ENCODE measurements at regions not wholly inside any gene's neighbourhood (a gene's known extent, or its start where the extent isn't known, plus 50 kb on each side); places are given as distances from the start of the nearest gene placed in this dataset.
A peak's percentile ranks its signal among the peaks of the same experiment; 100 is the strongest.
"Not testable (repeated sequence)": the region's sequence is repeated elsewhere in the genome, so short reads cannot be mapped to it uniquely, and the experiment has no call there.

- no peak overlapping the region for H3K27ac Mint-ChIP-seq (ENCODE audit: unreplicated experiment)
- CTCF ChIA-PET = no interaction called here
- H3K4me1 Mint-ChIP-seq (ENCODE audit: low read depth, unreplicated experiment) = peaks cover 77% of the 10 kb centered on the region
- intact Hi-C loops (cut with micrococcal nuclease; ENCODE audit: unreplicated experiment) = no loop called here
- no peak for DNase-seq
- peaks cover 4% of the 10 kb centered on the region for H3K9me3 Mint-ChIP-seq (ENCODE audit: low read depth, unreplicated experiment)
- H3K4me3 Mint-ChIP-seq (ENCODE audit: low read depth, unreplicated experiment) = no peak overlapping the region
- TF ChIP-seq CTCF (IDR thresholded peaks at IDR 0.05; ENCODE audit: unreplicated experiment) = no peak
- H3K27me3 Mint-ChIP-seq (ENCODE audit: unreplicated experiment) = no peaks in the 10 kb centered on the region
- peaks cover 9% of the 10 kb centered on the region for H3K36me3 Mint-ChIP-seq (ENCODE audit: insufficient read depth, unreplicated experiment)
- no TSS peak for BruUV-seq (replicated peaks)
These were observed 940.6 kb downstream of the TTLL7 start for GRCh38 chr1:83058327-83058726.

DNA sequence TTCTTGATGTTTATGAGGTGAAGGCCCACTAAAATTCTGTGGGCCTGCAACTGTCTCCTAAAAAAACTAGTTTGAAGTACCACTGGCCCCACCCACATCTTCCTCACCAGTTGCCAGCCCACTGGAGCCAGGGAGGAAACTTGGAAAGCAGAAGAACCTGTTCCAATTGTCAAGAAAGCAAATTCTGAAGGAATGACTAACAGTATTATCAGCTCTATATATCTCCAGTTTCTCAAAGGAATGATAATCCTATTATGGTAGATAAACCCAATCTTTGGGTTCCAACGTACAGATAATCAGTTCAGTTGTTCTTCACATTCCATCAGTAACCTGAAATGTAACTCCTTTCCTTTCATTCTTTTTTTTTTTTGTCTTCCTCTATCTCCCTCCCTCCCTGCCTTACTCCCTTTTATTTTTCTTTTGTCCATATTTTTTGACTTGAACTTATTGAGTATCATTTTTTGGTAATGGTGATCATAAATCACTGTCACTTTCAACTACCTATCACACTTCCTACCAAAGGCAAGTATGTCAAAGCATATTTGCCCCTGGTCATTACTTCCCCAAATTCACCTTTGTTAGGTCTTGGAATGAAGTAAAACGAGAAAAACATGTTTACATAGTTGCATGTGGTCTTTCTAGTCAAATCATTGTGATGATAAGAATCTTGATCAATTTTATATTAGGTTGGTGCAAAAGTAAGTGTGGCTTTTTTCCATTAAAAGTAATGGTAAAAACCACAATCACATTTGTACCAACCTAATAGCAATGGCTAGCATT, 943.4 kb downstream of the TTLL7 start:
- CTCF ChIA-PET = interaction anchor here (1.3 kb wide), 1 partner anchor 14 kb away, joined by 3 read pairs; no protein-coding TSS in a partner anchor
- Mint-ChIP-seq H3K4me3 (ENCODE audit: low read depth, unreplicated experiment) (peak overlapping the region; percentile 18), H3K36me3 (ENCODE audit: insufficient read depth, unreplicated experiment) (peaks cover 9% of the 10 kb centered on the region), H3K4me1 (ENCODE audit: low read depth, unreplicated experiment) (peaks cover 64% of the 10 kb centered on the region), H3K9me3 (ENCODE audit: low read depth, unreplicated experiment) (peaks cover 10% of the 10 kb centered on the region), H3K27ac (ENCODE audit: unreplicated experiment) (peak overlapping the region; percentile 57), H3K27me3 (ENCODE audit: unreplicated experiment) (no peaks in the 10 kb centered on the region)
- TF ChIP-seq CTCF (IDR thresholded peaks at IDR 0.05; ENCODE audit: unreplicated experiment) = no peak
- peak; percentile 65 for DNase-seq
- intact Hi-C loops (cut with micrococcal nuclease; ENCODE audit: unreplicated experiment) = loop anchor here (2.0 kb wide), 1 partner anchor 43 kb away; no protein-coding TSS in a partner anchor
- no TSS peak for BruUV-seq (replicated peaks)

DNA sequence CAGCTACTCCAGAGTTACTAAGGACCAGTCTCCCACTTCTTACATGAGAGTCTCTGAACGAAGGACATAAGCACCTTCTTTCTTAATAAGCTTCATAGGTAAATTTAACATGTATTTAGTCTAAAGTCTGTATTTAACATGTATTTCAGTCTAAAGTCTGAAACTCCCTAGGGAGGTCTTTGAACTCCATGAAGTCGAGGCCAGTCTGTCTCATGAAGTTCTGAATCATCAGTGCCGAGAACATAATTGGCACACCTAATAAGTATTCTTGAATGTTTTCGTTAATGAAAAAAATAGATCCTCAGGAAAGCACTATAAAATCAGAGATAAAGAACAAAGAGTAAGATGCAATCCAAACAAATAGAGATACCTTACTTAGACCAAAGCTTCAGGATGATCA, 945.5 kb downstream of the TTLL7 start:
- DNase-seq = no peak
- CTCF ChIA-PET = no interaction called here
- Mint-ChIP-seq H3K9me3 (ENCODE audit: low read depth, unreplicated experiment) (peaks cover 10% of the 10 kb centered on the region), H3K27ac (ENCODE audit: unreplicated experiment) (no peak overlapping the region), H3K36me3 (ENCODE audit: insufficient read depth, unreplicated experiment) (peaks cover 9% of the 10 kb centered on the region), H3K4me3 (ENCODE audit: low read depth, unreplicated experiment) (no peak overlapping the region), H3K27me3 (ENCODE audit: unreplicated experiment) (no peaks in the 10 kb centered on the region), H3K4me1 (ENCODE audit: low read depth, unreplicated experiment) (peaks cover 53% of the 10 kb centered on the region)
- TF ChIP-seq CTCF (IDR thresholded peaks at IDR 0.05; ENCODE audit: unreplicated experiment) = no peak
- no TSS peak for BruUV-seq (replicated peaks)
- intact Hi-C loops (cut with micrococcal nuclease; ENCODE audit: unreplicated experiment) = no loop called here

GRCh38 chr1:83052865-83053264, 946.1 kb downstream of the TTLL7 start:
- no peak for TF ChIP-seq CTCF (IDR thresholded peaks at IDR 0.05; ENCODE audit: unreplicated experiment)
- Mint-ChIP-seq H3K27me3 (ENCODE audit: unreplicated experiment) (no peaks in the 10 kb centered on the region), H3K27ac (ENCODE audit: unreplicated experiment) (no peak overlapping the region), H3K9me3 (ENCODE audit: low read depth, unreplicated experiment) (peaks cover 10% of the 10 kb centered on the region), H3K4me1 (ENCODE audit: low read depth, unreplicated experiment) (peaks cover 47% of the 10 kb centered on the region), H3K4me3 (ENCODE audit: low read depth, unreplicated experiment) (no peak overlapping the region), H3K36me3 (ENCODE audit: insufficient read depth, unreplicated experiment) (peaks cover 9% of the 10 kb centered on the region)
- CTCF ChIA-PET = interaction anchor here (0.6 kb wide), 1 partner anchor 1009 kb away, joined by 3 read pairs; no protein-coding TSS in a partner anchor
- intact Hi-C loops (cut with micrococcal nuclease; ENCODE audit: unreplicated experiment) = no loop called here
- BruUV-seq (replicated peaks) = no TSS peak
- DNase-seq = no peak

- H3K36me3 Mint-ChIP-seq (ENCODE audit: insufficient read depth, unreplicated experiment); CTCF ChIA-PET; H3K27me3 Mint-ChIP-seq (ENCODE audit: unreplicated experiment); BruUV-seq (replicated peaks); DNase-seq; intact Hi-C loops (cut with micrococcal nuclease; ENCODE audit: unreplicated experiment); H3K27ac Mint-ChIP-seq (ENCODE audit: unreplicated experiment); H3K4me3 Mint-ChIP-seq (ENCODE audit: low read depth, unreplicated experiment); H3K9me3 Mint-ChIP-seq (ENCODE audit: low read depth, unreplicated experiment): not testable (repeated sequence)
- peaks cover 34% of the 10 kb centered on the region for H3K4me1 Mint-ChIP-seq (ENCODE audit: low read depth, unreplicated experiment)
These were observed 947.9 kb downstream of the TTLL7 start for GRCh38 chr1:83051053-83051452.
